Ishikawa (cell line): ENCODE measurements at regions not wholly inside any gene's neighbourhood (a gene's known extent, or its start where the extent isn't known, plus 50 kb on each side); places are given as distances from the start of the nearest gene placed in this dataset.

Experiments
- CEBPB ChIP-seq: IDR thresholded peaks from 2 replicates; pipeline ENCODE4 v1.6.1; 2012
- CREB1 ChIP-seq: IDR thresholded peaks from 2 replicates; pipeline ENCODE4 v1.6.1; 2012; ENCODE audit warnings: low read depth
- EGR1 ChIP-seq: IDR thresholded peaks from 2 replicates; pipeline ENCODE4 v1.6.1; 2012
- EP300 ChIP-seq: IDR thresholded peaks from 2 replicates; pipeline ENCODE4 v1.6.1; 2012; ENCODE audit warnings: borderline replicate concordance
- FOXM1 ChIP-seq: IDR thresholded peaks from 2 replicates; pipeline ENCODE4 v1.6.1; 2012; ENCODE audit warnings: low read depth, borderline replicate concordance
- NFIC ChIP-seq: IDR thresholded peaks from 2 replicates; pipeline ENCODE4 v1.6.1; 2012
- RAD21 ChIP-seq: IDR thresholded peaks from 2 replicates; pipeline ENCODE4 v1.6.1; 2012; ENCODE audit warnings: low read depth
- REST ChIP-seq: IDR thresholded peaks from 2 replicates; pipeline ENCODE4 v1.6.1; 2012; ENCODE audit warnings: low read depth, mild to moderate bottlenecking
- TAF1 ChIP-seq: IDR thresholded peaks from 2 replicates; pipeline ENCODE4 v1.6.1; 2012; ENCODE audit warnings: low read depth, mild to moderate bottlenecking
- TCF12 ChIP-seq: IDR thresholded peaks from 2 replicates; pipeline ENCODE4 v1.6.1; 2012; ENCODE audit warnings: low read depth
- TEAD4 ChIP-seq: IDR thresholded peaks from 2 replicates; pipeline ENCODE4 v1.6.1; 2012
- YY1 ChIP-seq: IDR thresholded peaks from 2 replicates; pipeline ENCODE4 v1.6.1; 2012; ENCODE audit warnings: low read depth
- ZBTB7A ChIP-seq: IDR thresholded peaks from 2 replicates; pipeline ENCODE4 v1.6.1; 2012; ENCODE audit warnings: low read depth
- TF ChIP-seq, protein P1 (sequence below): IDR thresholded peaks from 2 replicates; pipeline ENCODE4 v1.6.1; 2012
- TF ChIP-seq, protein P2 (sequence below): IDR thresholded peaks from 2 replicates; pipeline ENCODE4 v1.6.1; 2012

DNA sequence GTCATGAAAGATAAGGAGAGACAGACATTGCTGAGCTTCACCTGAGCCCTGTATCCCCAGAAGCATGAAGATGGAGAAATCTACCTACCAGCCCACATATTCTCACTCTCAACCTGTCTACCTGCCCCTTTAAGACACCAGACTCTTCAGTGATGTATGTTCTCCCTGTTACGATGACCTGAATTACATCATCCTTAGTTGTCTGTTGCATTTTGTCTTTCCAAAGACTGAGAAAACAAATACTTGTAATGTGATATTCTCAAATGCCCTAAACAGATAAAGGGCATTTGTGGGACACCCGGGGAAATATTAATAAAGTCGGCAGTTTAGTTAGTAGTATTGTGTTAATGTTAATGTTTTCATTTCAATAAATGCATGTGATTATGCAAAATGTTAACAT is 305.8 kb upstream of the IGFBP3 start:
- no peak for TF ChIP-seq EP300
- no peak for TF ChIP-seq ZBTB7A

DNA sequence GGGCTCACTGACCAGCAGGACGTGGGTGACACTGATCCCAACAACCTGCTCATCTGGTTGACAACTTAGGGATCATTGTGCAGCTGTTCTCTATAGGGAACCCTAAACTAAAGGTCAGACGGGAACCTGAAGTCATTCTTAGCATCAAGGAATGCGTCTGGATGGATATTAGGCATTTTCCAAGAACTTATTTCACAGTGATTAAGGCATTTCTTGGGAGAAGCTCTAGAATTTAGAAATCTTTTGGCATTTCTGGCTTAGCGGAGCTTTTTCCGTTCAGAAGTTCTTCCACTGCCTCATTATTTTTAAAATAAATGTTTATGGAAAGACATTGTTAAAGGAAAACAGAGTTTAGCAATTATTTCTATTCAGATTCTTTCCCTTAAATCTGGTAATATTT is 303.3 kb upstream of the IGFBP3 start:
- no peak for TF ChIP-seq EGR1
- no peak for TF ChIP-seq TEAD4
- no peak for TF ChIP-seq FOXM1
- TF ChIP-seq, protein P1, sequence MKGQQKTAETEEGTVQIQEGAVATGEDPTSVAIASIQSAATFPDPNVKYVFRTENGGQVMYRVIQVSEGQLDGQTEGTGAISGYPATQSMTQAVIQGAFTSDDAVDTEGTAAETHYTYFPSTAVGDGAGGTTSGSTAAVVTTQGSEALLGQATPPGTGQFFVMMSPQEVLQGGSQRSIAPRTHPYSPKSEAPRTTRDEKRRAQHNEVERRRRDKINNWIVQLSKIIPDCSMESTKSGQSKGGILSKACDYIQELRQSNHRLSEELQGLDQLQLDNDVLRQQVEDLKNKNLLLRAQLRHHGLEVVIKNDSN, result no peak
- no peak for TF ChIP-seq YY1
- no peak for TF ChIP-seq REST
- TF ChIP-seq RAD21, result no peak
- TF ChIP-seq EP300, result no peak
- TF ChIP-seq NFIC, result no peak
- TF ChIP-seq CEBPB, result no peak
- TF ChIP-seq ZBTB7A, result no peak
- TF ChIP-seq, protein P2, sequence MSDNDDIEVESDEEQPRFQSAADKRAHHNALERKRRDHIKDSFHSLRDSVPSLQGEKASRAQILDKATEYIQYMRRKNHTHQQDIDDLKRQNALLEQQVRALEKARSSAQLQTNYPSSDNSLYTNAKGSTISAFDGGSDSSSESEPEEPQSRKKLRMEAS, result no peak
- TF ChIP-seq TCF12, result no peak
- TF ChIP-seq TAF1, result no peak
- no peak for TF ChIP-seq CREB1

- TF ChIP-seq EP300 (no peak), EGR1 (no peak), CREB1 (no peak)
- TF ChIP-seq, protein P2, result no peak
Observed at GRCh38 chr7:46220066-46220630, 299.1 kb upstream of the IGFBP3 start.

- no peak for TF ChIP-seq FOXM1
- TF ChIP-seq YY1, result no peak
Observed at GRCh38 chr7:46218461-46219200, 297.6 kb upstream of the IGFBP3 start.

DNA sequence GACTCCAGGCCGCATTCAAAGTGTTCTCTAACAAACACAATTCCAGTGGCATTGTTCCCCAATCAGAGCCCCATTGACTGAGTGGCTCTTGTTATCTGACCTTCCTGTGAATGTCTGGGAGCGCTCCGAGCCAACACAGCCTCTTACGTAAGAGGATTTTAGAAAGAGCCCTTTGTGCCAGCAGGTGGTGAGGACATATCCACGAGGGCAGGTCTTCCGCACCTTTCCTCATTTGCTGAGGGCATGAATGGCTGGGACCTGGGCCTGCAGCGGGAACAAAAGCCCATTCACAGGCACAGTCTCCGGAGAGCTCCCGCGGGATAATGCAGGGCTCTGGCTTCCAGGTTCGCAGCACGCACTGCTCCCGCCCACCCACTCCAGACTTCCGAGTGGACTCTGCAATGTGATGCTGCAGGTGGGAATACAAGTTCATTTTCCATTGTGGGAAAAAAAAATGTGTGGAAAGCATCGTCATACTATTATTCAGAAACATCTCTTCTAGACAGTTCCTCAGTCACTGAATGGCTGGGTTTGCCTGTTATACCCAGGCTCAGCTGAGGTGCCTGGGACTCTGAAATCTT is 295.0 kb upstream of the IGFBP3 start:
- TF ChIP-seq EGR1, result no peak
- no peak for TF ChIP-seq NFIC
- TF ChIP-seq TAF1, result no peak
- no peak for TF ChIP-seq RAD21
- no peak for TF ChIP-seq REST
- no peak for TF ChIP-seq FOXM1
- no peak for TF ChIP-seq CEBPB
- TF ChIP-seq ZBTB7A, result no peak
- no peak for TF ChIP-seq TCF12
- TF ChIP-seq EP300, result no peak
- TF ChIP-seq YY1, result no peak
- TF ChIP-seq, protein P1, result no peak
- TF ChIP-seq, protein P2, result no peak
- no peak for TF ChIP-seq TEAD4
- TF ChIP-seq CREB1, result no peak

DNA sequence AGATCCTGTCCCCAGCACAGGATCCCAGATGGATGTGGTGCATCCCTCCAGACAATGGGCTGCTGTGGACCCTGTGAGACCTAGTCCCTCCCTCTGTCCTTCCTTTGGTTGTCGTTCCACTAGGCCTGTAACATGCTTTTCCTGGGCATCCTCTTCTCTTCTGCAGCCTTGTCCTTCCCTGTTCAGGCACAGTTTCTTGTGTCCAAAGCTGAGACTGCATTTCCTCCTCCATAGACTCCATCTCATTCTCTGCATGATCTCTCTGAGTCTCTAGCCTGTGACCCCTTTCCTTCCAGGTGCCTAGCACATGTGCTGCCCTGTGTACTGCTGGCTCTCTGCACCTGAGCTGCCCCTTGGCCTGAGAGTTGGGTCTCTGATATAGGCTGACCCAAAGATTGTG is 293.5 kb upstream of the IGFBP3 start:
- TF ChIP-seq FOXM1 (no peak), REST (no peak), NFIC (no peak), EP300 (no peak), RAD21 (no peak), TAF1 (no peak), YY1 (no peak), ZBTB7A (no peak), CREB1 (no peak), TEAD4 (no peak), CEBPB (no peak), TCF12 (no peak), EGR1 (no peak)
- TF ChIP-seq, protein P2, result no peak
- TF ChIP-seq, protein P1, result no peak
